22Rv1 (cell line): ENCODE measurements at regions not wholly inside any gene's neighbourhood (a gene's known extent, or its start where the extent isn't known, plus 50 kb on each side); places are given as distances from the start of the nearest gene placed in this dataset.
"Not testable (repeated sequence)": the region's sequence is repeated elsewhere in the genome, so short reads cannot be mapped to it uniquely, and the experiment has no call there.

Experiments
- H3K27ac ChIP-seq: fragments of 450-650 bp; 2 replicates; pipeline ENCODE4 v1.5.1; 2017
- CTCF ChIP-seq: fragments of 450-650 bp; IDR thresholded peaks from 2 replicates; pipeline ENCODE4 v1.5.1; 2017; ENCODE audit warnings: mild to moderate bottlenecking
- ZFX ChIP-seq: fragments of 450-650 bp; IDR thresholded peaks from 2 replicates; pipeline ENCODE4 v1.6.1; 2017; ENCODE audit warnings: antibody characterized with exemption, borderline replicate concordance

GRCh38 chr10:60485025-60485424, 95.3 kb upstream of the ANK3 start:
- TF ChIP-seq ZFX = no peak
- TF ChIP-seq CTCF = no peak
- H3K27ac ChIP-seq = no peak overlapping the region

GRCh38 chr10:60480865-60481563, 91.3 kb upstream of the ANK3 start:
- H3K27ac ChIP-seq = peak overlapping the region; percentile 8; the same call in 1 of the 2 replicates
- TF ChIP-seq ZFX = no peak
- no peak for TF ChIP-seq CTCF

GRCh38 chr10:60479305-60480020, 89.8 kb upstream of the ANK3 start:
- TF ChIP-seq CTCF = no peak
- TF ChIP-seq ZFX = no peak
- no peak overlapping the region for H3K27ac ChIP-seq

- TF ChIP-seq ZFX (no peak), CTCF (no peak)
- H3K27ac ChIP-seq = no peak overlapping the region
These were observed 86.8 kb upstream of the ANK3 start for GRCh38 chr10:60476451-60476850.

- H3K27ac ChIP-seq = no peak overlapping the region
- TF ChIP-seq ZFX = no peak
- no peak for TF ChIP-seq CTCF
These were observed 83.9 kb upstream of the ANK3 start for GRCh38 chr10:60473557-60473956.

GRCh38 chr10:60470091-60470490, 80.4 kb upstream of the ANK3 start:
- H3K27ac ChIP-seq = no peak overlapping the region

GRCh38 chr10:60469147-60469546, 79.5 kb upstream of the ANK3 start:
- not testable (repeated sequence) for H3K27ac ChIP-seq

More at GRCh38 chr10:60470091-60470490, 80.4 kb upstream of the ANK3 start:
- TF ChIP-seq ZFX (no peak), CTCF (no peak)

GRCh38 chr10:60467202-60467546, 77.5 kb upstream of the ANK3 start:
- no peak overlapping the region for H3K27ac ChIP-seq
- TF ChIP-seq ZFX (no peak), CTCF (no peak)
